AG04450 (cell line): ENCODE measurements at regions not wholly inside any gene's neighbourhood (a gene's known extent, or its start where the extent isn't known, plus 50 kb on each side); places are given as distances from the start of the nearest gene placed in this dataset.
"Not testable (repeated sequence)": the region's sequence is repeated elsewhere in the genome, so short reads cannot be mapped to it uniquely, and the experiment has no call there.

Experiments
- CTCF ChIA-PET: fragments of 300-600, 350-600 bp; formaldehyde crosslinking; extraction: SDS; loops from one replicate; lab custom pipeline; 2022; ENCODE audit warnings: antibody characterized with exemption, inconsistent platforms; lab: Charles Lee
- POLR2A ChIA-PET: fragments of 350-600 bp; formaldehyde crosslinking; extraction: SDS; loops from one replicate; lab custom pipeline; 2021; ENCODE audit warnings: antibody characterized with exemption, inconsistent platforms; lab: Yijun Ruan, JAX
- DNase-seq: peaks from one replicate; pipeline ENCODE4 v3.0.0-alpha.2; 2011; ENCODE audit warnings: low read depth, low spot score
- H3K27ac ChIP-seq: one replicate; pipeline ENCODE4 v1.5.1; 2012; ENCODE audit warnings: low read depth, low read length, control low read depth
- H3K27me3 ChIP-seq: one replicate; pipeline ENCODE4 v1.6.0; 2012; ENCODE audit warnings: low read length; ENCODE audit not compliant: control insufficient read depth, insufficient read depth
- H3K4me3 ChIP-seq: 2 replicates; pipeline ENCODE4 v1.5.1; 2011; ENCODE audit warnings: mild to moderate bottlenecking, low read depth, low read length, control low read depth
- H3K9me3 ChIP-seq: 2 replicates; pipeline ENCODE4 v1.5.1; 2012; ENCODE audit warnings: low read length; ENCODE audit not compliant: control insufficient read depth, insufficient read depth

DNA sequence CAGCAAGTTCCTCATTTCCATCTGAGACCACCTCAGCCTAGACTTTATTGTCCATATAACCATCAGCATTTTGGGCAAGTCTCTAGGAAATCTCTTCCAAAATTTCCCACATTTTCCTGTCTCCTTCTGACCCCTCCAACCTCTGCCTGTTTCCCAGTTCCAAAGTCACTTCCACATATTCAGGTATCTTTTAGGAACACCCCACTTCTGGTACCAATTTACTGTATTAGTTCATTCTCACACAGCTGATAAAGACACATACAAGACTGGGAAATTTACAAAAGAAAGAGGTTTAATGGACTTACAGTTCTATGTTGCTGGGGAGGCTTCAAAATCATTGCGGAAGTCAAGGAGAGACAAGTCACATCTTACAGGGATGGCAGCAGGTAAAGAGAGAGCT is 103.6 kb downstream of the ART5 start:
- not testable (repeated sequence) for H3K27ac ChIP-seq

DNA sequence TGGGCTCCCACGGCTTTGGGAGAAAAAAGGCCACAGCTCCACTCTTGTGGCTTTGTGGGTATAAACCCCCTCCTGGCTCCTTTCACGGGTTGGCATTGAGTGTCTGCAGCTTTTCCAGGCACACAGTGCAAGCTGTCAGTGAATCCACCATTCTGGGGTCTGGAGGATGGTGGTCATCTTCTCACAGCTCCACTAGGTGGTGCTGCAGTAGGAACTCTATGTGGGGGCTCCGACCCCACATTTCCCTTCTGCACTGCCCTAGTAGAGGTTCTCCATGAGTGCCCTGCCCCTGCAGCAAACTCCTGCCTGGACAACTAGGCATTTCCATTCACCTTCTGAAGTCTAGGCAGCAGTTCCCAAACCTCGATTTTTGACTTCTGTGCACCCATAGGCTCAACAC is 104.5 kb downstream of the ART5 start:
- POLR2A ChIA-PET = not testable (repeated sequence)

More for the DNA sequence above, 103.6 kb downstream of the ART5 start:
- POLR2A ChIA-PET, DNase-seq, H3K9me3 ChIP-seq, CTCF ChIA-PET, H3K27me3 ChIP-seq, H3K4me3 ChIP-seq: not testable (repeated sequence)

DNA sequence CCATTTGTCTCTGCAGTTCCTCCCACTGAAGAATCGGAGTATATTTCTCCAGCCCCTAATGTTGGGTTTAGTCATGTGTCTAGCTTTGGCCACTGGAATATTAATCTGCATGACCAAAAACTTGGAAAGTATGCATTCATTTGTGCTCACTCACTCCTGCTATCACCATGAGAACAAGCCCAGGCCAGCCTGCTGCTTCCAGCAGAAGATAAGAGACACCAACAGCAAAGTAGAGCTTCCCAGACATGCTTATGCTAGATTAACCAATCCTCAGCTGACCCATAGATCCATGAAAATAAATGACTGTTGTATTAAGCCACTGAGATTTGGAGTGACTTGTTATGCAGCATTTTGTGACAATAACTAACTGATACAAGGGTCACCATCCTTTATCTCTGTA is 108.8 kb downstream of the ART5 start:
- H3K27me3 ChIP-seq, H3K9me3 ChIP-seq, CTCF ChIA-PET, H3K4me3 ChIP-seq, H3K27ac ChIP-seq, POLR2A ChIA-PET, DNase-seq: not testable (repeated sequence)

More for the DNA sequence above, 104.5 kb downstream of the ART5 start:
- CTCF ChIA-PET, H3K9me3 ChIP-seq, H3K27ac ChIP-seq, DNase-seq, H3K27me3 ChIP-seq, H3K4me3 ChIP-seq: not testable (repeated sequence)

DNA sequence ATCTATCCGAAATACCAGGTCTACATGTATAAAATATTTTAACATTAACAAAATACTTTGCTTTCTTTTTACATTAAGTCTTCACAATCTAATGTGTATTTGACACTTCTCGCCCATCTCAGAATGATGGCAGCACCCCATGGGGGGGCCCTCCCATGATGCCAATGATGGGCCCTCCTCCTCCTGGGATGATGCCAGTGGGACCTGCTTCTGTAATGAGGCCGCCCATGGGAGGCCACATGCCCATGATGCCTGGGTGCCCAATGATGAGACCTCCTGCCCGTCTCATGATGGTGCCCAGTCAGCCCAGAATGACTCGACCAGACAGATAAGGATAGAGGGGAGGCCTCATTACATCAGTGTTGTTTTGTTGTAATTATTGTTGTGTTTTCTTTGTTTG is 110.5 kb downstream of the ART5 start:
- H3K9me3 ChIP-seq, POLR2A ChIA-PET, H3K4me3 ChIP-seq, CTCF ChIA-PET, H3K27me3 ChIP-seq, DNase-seq, H3K27ac ChIP-seq: not testable (repeated sequence)

DNA sequence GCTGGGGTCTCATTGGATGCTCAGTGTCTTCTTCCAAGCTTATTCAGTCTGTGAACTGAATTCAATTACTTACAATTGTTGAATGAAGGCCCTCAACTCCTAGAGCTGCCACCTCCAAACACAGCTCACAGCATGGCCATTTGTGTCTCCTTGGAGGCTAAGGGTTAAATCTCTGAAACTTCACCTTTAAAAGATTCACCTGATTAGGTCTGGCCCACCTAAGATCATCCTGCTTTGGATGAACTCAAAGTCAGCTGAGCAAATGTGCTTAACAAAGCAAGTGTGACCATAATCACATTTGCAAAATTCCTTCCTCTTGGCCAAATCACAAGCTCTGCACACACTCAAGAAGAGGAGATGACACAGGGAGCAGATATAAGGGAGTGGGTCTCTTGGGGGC is 118.2 kb downstream of the ART5 start:
- DNase-seq, H3K27ac ChIP-seq, H3K4me3 ChIP-seq, CTCF ChIA-PET, H3K27me3 ChIP-seq, H3K9me3 ChIP-seq, POLR2A ChIA-PET: not testable (repeated sequence)

DNA sequence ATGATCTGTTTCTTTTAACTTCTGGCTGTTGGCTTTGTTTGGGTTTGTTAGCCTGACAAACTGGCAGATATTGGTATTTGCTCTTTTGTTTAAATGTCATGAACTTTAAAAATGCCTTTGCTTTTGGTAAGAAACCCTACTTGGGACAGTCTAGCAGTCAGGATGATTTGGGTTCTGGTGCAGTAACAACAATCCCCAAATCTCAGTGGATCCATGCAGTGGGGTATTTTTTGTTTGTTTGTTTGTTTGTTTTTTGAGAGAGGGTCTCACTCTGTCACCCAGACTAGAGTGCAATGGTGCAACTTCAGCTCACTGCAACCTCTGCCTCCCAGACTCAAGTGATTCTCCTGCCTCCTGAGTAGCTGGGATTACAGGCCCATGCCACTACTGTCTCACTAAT is 120.9 kb downstream of the ART5 start:
- POLR2A ChIA-PET, DNase-seq, CTCF ChIA-PET, H3K27ac ChIP-seq, H3K27me3 ChIP-seq, H3K9me3 ChIP-seq, H3K4me3 ChIP-seq: not testable (repeated sequence)

DNA sequence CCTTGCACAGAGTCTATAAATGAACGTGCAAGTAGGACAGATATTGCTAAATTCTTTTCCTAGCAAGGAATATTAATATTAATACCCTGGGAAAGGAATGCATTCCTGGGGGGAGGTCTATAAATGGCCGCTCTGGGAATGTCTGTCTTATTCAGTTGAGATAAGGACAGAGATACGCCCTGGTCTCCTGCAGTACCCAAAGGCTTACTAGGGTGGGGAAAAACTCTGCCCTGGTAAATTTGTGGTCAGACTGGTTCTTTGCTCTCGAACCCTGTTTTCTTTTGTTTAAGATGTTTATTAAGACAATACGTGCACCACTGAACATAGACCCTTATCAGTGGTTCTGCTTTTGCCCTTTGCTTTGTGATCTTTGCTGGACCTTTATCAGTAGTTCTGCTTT is 122.0 kb downstream of the ART5 start:
- H3K27ac ChIP-seq, POLR2A ChIA-PET, H3K27me3 ChIP-seq, H3K9me3 ChIP-seq, H3K4me3 ChIP-seq, CTCF ChIA-PET, DNase-seq: not testable (repeated sequence)

DNA sequence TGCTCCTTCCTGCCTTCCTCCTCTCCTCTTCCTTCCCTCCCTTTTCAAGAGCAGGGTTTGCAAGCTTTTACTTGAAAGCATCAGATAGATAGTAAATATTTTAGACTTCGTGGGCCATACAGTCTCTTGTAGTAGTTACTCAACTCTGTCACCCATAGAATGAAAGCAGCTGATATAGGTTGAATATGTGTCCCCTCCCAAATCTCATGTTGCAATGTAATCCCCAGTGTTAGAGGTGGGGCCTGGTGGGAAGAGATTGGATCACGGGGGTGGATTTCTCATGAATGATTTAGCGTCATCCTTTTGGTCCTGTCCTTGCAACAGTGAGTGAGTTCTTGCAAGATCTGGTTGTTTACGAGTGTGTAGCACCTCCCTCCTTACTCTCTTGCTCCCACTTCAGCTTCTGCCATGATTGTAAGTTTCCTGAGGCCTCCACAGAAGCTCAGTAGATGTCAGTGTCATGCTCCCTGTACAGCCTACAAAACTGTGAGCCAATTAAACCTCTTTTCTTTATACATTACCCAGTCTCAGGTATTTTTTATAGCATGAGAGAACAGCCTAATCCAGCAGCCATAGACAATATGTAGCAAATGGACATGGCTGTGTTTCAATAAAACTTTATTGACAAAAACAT is 124.7 kb downstream of the ART5 start:
- DNase-seq, H3K9me3 ChIP-seq, H3K4me3 ChIP-seq, CTCF ChIA-PET, H3K27ac ChIP-seq, H3K27me3 ChIP-seq, POLR2A ChIA-PET: not testable (repeated sequence)

DNA sequence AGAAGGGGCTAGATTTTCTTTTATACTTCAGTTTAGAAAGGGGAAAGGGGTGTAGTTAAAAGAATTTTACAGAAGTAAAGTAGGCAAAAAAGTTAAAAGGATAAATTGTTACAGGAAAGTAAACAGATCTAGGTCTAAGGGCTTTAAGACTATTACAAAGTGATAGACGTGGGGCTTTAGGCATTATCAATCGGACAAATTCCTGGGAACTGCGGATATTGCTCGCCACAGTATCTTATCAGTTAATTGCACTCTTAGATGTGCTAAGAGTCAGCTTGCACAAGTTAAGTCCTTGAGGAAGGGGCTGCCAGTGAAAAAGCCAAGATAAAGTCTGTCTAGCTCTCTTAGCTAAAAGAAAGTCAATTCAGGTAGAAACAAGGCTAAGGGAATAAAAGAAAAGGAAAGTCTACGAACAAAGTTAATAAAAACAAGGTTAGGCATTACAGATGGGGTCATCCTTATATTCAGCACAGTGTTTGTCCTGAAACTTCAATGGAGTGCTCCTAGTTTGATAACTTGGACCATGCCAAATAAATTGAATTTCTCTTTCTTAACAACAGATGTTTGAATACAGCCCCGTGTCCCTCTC is 125.4 kb downstream of the ART5 start:
- H3K27me3 ChIP-seq, H3K4me3 ChIP-seq, DNase-seq, CTCF ChIA-PET, H3K9me3 ChIP-seq, H3K27ac ChIP-seq, POLR2A ChIA-PET: not testable (repeated sequence)

DNA sequence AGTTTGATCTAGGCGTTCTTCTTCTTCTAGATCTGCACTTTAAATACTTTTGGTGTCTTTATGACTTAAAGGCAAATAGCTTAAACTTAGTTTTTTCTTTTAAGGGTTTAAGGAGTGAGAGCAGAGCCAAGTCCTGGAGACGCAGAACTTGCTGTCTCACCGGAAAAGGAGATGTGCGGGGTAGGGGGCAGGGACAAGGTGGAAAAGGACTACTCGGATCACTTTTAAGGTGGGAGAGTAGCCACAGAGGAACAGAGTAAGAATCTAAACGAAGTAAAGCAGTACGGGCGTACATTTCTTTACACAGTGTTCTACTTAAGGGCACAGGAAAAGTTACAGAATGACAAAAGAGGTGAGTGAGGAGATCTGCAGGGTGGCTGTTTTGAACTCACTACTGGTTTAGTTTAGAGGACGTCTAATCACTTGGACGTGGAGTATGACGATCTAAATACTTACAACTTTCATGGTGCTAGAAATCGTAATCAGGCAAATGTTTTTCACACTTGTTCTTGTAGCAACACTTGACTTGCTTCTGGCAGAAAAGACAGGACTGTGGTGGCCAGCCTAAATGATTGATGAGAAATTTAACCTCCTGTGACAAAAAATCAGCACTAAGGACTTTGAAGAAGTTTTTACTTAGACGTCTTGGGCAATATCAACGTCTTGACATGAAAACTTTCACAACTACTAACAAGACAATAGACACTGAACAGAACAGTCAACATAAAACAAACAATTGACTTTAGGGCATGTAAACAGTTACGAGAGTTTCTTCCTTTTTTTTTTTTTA is 127.0 kb downstream of the ART5 start:
- CTCF ChIA-PET, DNase-seq, H3K27ac ChIP-seq, H3K9me3 ChIP-seq, H3K4me3 ChIP-seq, POLR2A ChIA-PET, H3K27me3 ChIP-seq: not testable (repeated sequence)

DNA sequence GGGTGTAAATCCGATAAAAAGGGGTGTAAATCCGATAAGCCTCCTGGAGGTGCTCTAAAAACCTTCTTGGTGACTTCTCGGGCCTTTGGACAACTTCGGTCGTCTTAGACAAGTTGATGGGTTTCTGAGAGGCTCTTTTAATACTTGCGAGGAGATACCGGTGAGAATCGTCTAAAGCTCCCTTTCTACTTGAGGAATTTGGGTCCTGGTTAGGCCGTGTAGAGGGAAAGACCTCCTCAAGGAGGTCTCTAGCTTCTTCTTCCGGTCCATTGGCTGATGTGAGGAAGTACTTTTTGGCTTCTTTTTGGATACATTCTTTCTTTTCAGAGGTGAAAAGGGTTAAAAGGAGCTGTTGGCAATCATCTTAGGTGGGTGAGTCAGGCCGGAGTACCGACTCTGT is 128.5 kb downstream of the ART5 start:
- CTCF ChIA-PET, H3K9me3 ChIP-seq, H3K27ac ChIP-seq, DNase-seq, H3K27me3 ChIP-seq, POLR2A ChIA-PET, H3K4me3 ChIP-seq: not testable (repeated sequence)

DNA sequence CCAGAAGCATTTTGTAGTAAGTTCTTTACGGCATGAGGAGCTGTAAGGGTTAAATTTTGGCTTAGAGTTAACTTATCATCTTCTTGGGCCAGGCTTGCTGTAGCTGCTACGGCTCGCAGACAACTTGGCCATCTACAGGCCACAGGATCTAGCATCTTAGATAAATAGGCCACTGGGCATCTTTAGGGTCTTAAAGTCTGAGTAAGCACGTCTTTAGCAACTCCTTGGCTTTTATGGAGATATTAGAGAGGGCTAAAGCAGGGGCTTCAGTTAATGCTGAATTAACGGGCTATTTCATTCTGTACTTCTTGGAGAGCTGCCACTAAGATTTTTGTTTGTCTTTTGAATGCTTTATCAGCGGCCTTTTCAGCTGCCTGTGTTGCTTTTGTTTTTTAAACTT is 129.0 kb downstream of the ART5 start:
- H3K27me3 ChIP-seq, POLR2A ChIA-PET, H3K4me3 ChIP-seq, DNase-seq, CTCF ChIA-PET, H3K9me3 ChIP-seq, H3K27ac ChIP-seq: not testable (repeated sequence)
